GM12878 (cell line): ENCODE measurements at regions not wholly inside any gene's neighbourhood (a gene's known extent, or its start where the extent isn't known, plus 50 kb on each side); places are given as distances from the start of the nearest gene placed in this dataset.

Experiments used
- ATAC-seq: fragments of 200-7000 bp; cut with Tn5 transposase; 3 replicates; pipeline ENCODE4 v1.9.1; 2020; ENCODE audit warnings: mild to moderate bottlenecking, moderate library complexity
- BruUV-seq: library from RNA; stranded (reverse); fragments of 400-500 nt; replicated peaks from 2 replicates; lab custom pipeline; 2021; lab: Mats Ljungman, UMichigan
- CTCF ChIA-PET: fragments of 300-600 bp; sonication (Branson Sonifier 250); formaldehyde crosslinking; extraction: SDS; loops from one replicate; lab custom pipeline; 2021; ENCODE audit warnings: inconsistent platforms; lab: Yijun Ruan, JAX
- POLR2A ChIA-PET: fragments of 350-600 bp; formaldehyde crosslinking; extraction: SDS; loops from one replicate; lab custom pipeline; 2021; ENCODE audit warnings: inconsistent platforms; lab: Charles Lee
- RAD21 ChIA-PET: fragments of 300-600 bp; sonication (Branson Sonifier 250); formaldehyde crosslinking; loops from one replicate; lab custom pipeline; 2023; ENCODE audit warnings: antibody characterized with exemption; ENCODE audit not compliant: unreplicated experiment; lab: Charles Lee
- SMC1A ChIA-PET: fragments of 300-600 bp; sonication (Branson Sonifier 250); formaldehyde crosslinking; loops from one replicate; lab custom pipeline; 2023; ENCODE audit not compliant: unreplicated experiment, uncharacterized antibody; lab: Charles Lee
- DNase-seq: peaks from one replicate; pipeline ENCODE4 v3.0.0-alpha.2; 2011; ENCODE audit warnings: low read depth, low spot score
- FAIRE-seq: peaks from 3 replicates; lab custom pipeline; 2011; peaks lifted over from hg19 to GRCh38; lab: Jason Lieb, UNC
- H2AFZ ChIP-seq: 2 replicates; pipeline ENCODE4 v1.6.0; 2011; ENCODE audit warnings: low read depth, low read length, control low read depth; ENCODE audit not compliant: control insufficient read depth
- H3K27ac ChIP-seq: 2 replicates; pipeline ENCODE4 v1.5.1; 2011; ENCODE audit warnings: control low read depth; ENCODE audit not compliant: control insufficient read depth, insufficient read depth
- H3K27me3 ChIP-seq, 2 experiments: replicated peaks in 1 of 2; 2 replicates each; pipeline versions ENCODE4 v1.6.0 to v1.6.1; 2011; ENCODE audit warnings: low read length in 1 of 2; ENCODE audit not compliant: control insufficient read depth in 2 of 2, insufficient read depth in 2 of 2
- H3K36me3 ChIP-seq, 2 experiments: 2 replicates each; pipeline ENCODE4 v1.5.1; 2011; ENCODE audit warnings: low read length in 1 of 2; ENCODE audit not compliant: control insufficient read depth in 2 of 2, insufficient read depth in 2 of 2
- H3K4me1 ChIP-seq: 2 replicates; pipeline ENCODE4 v1.6.1; 2011; ENCODE audit warnings: mild to moderate bottlenecking, low read length, moderate library complexity, mixed read lengths; ENCODE audit not compliant: control insufficient read depth, insufficient read depth
- H3K4me2 ChIP-seq: 2 replicates; pipeline ENCODE4 v1.6.0; 2011; ENCODE audit warnings: control low read depth; ENCODE audit not compliant: control insufficient read depth, insufficient read depth
- H3K4me3 ChIP-seq: fragments of 200-600 bp; sonication (generic); 2 replicates; pipeline ENCODE4 v1.5.1; 2016
- H3K79me2 ChIP-seq: 2 replicates; pipeline ENCODE4 v1.6.0; 2011; ENCODE audit warnings: low read length; ENCODE audit not compliant: control insufficient read depth, insufficient read depth
- H3K9ac ChIP-seq: 2 replicates; pipeline ENCODE4 v1.8.0; 2011; ENCODE audit warnings: low read length, control low read depth, mixed read lengths; ENCODE audit not compliant: control insufficient read depth, insufficient read depth
- H3K9me3 ChIP-seq: replicated peaks from 3 replicates; pipeline ENCODE4 v1.5.1; 2011; ENCODE audit warnings: mild to moderate bottlenecking, low read length; ENCODE audit not compliant: control insufficient read depth, insufficient read depth
- H4K20me1 ChIP-seq: 2 replicates; pipeline ENCODE4 v1.6.0; 2011; ENCODE audit not compliant: control insufficient read depth, insufficient read depth
- BCL11A ChIP-seq: IDR thresholded peaks from 2 replicates; pipeline ENCODE4 v1.6.1; 2011; ENCODE audit warnings: low read depth, low read length
- CREM ChIP-seq: IDR thresholded peaks from 2 replicates; pipeline ENCODE4 v1.6.1; 2014; ENCODE audit warnings: antibody characterized with exemption, low read depth
- ESRRA ChIP-seq: IDR thresholded peaks from 2 replicates; pipeline ENCODE4 v1.6.1; 2012; ENCODE audit warnings: mild to moderate bottlenecking, low read length, improper control_type of control experiment
- IRF5 ChIP-seq: fragments of 450-650 bp; IDR thresholded peaks from 2 replicates; pipeline ENCODE4 v1.6.1; 2017; ENCODE audit warnings: borderline replicate concordance
- MXI1 ChIP-seq: fragments of 150-350 bp; IDR thresholded peaks from 2 replicates; pipeline ENCODE4 v1.6.1; 2011; ENCODE audit warnings: low read depth, mild to moderate bottlenecking, inconsistent platforms, low read length, improper control_type of control experiment
- NR2F1 ChIP-seq: fragments of 450-650 bp; conservative IDR thresholded peaks from 2 replicates; pipeline ENCODE4 v1.6.1; 2017; ENCODE audit warnings: mild to moderate bottlenecking
- RAD51 ChIP-seq: fragments of 450-650 bp; IDR thresholded peaks from 2 replicates; pipeline ENCODE4 v1.6.1; 2016; ENCODE audit warnings: moderate library complexity, mild to moderate bottlenecking, inconsistent platforms
- RUNX3 ChIP-seq: IDR thresholded peaks from 2 replicates; pipeline ENCODE4 v1.6.1; 2012; ENCODE audit warnings: low read length, inconsistent platforms
- SMAD5 ChIP-seq: IDR thresholded peaks from 2 replicates; pipeline ENCODE4 v1.6.1; 2016; ENCODE audit warnings: antibody characterized with exemption, low read depth
- SUPT20H ChIP-seq: IDR thresholded peaks from 2 replicates; pipeline ENCODE4 v1.6.1; 2011; ENCODE audit warnings: low read depth, mild to moderate bottlenecking, low read length, moderate library complexity, borderline replicate concordance; ENCODE audit not compliant: control insufficient read depth
- ZNF217 ChIP-seq: fragments of 450-650 bp; IDR thresholded peaks from 2 replicates; pipeline ENCODE4 v1.6.1; 2017; ENCODE audit warnings: antibody characterized with exemption, mild to moderate bottlenecking
- ZSCAN29 ChIP-seq: fragments of 450-650 bp; IDR thresholded peaks from 2 replicates; pipeline ENCODE4 v1.6.1; 2017; ENCODE audit warnings: mild to moderate bottlenecking, moderate library complexity
- ZZZ3 ChIP-seq: IDR thresholded peaks from 2 replicates; pipeline ENCODE4 v1.6.1; 2011; ENCODE audit warnings: low read depth; ENCODE audit not compliant: control insufficient read depth, insufficient read length
- WGBS: methylation state at CpG from one replicate; pipeline ENCODE4 v1.1.6; 2016; ENCODE audit warnings: low lambda C conversion rate; ENCODE audit not compliant: insufficient replicate concordance, insufficient coverage; ENCODE audit errors: missing lambda C conversion rate; 5-methylcytosine and 5-hydroxymethylcytosine counted together
- in situ Hi-C: fragments of 300-500 bp; cut with MboI; formaldehyde crosslinking; loops from 9 replicates; pipeline ENCODE4 v1.14.3; 2018; ENCODE audit warnings: mixed read lengths
- intact Hi-C: fragments of 100-400 bp; cut with micrococcal nuclease; formaldehyde crosslinking; loops from one replicate; pipeline ENCODE4 v1.14.2; 2022; ENCODE audit not compliant: unreplicated experiment
- TF ChIP-seq, protein P1 (sequence below): IDR thresholded peaks from 2 replicates; pipeline ENCODE4 v1.6.1; 2012; ENCODE audit warnings: improper control_type of control experiment, low read depth, low read length; ENCODE audit not compliant: insufficient replicate concordance
- TF ChIP-seq, protein P2 (sequence below): IDR thresholded peaks from 2 replicates; pipeline ENCODE4 v1.6.1; 2011; ENCODE audit warnings: borderline replicate concordance, low read depth, mild to moderate bottlenecking, moderate library complexity, mixed read lengths, low read length; ENCODE audit not compliant: insufficient read depth; ENCODE audit errors: extremely low read length
- TF ChIP-seq, protein P3 (sequence below): IDR thresholded peaks from 2 replicates; pipeline ENCODE4 v1.6.1; 2011; ENCODE audit warnings: low read depth, mild to moderate bottlenecking, low read length, moderate library complexity, borderline replicate concordance; ENCODE audit errors: extremely low read depth

DNA sequence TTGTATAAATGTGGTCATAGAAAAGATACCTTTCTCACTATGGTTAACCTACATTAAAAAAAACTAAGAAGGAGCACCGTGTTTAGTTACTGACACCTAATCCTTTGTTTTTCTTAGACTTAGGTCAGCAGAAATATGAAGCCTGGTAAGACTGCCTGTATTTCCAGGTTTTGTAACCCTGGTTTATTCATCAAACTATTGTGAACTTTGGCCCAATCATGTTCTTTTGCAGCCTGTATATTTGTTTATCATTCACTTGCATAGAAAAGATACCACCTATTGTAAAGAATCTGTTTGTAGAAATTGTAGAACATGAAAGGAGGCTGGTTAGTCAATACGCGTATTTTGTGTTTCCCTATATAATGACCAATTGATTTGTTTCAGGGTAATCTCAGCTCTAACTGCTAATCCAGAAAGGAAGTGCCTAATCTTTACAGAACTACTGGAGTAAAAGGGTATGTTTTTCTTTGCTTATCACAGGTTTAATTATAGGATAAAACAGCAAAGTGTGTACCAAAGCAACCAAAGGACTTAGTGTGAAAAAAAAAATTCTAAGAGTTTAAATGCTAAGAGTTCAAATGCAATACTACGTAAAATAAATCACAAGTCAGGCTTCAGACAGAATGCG is 103.6 kb downstream of the LURAP1L start:
- Histone ChIP-seq H3K9ac (no peak overlapping the region), H3K9me3 (no peaks in the 10 kb centered on the region), H3K4me2 (no peak overlapping the region), H3K4me3 (no peak overlapping the region), H4K20me1 (no peaks in the 10 kb centered on the region), H3K27ac (no peak overlapping the region), H3K79me2 (no peaks in the 10 kb centered on the region), H3K27me3 (no peaks in the 10 kb centered on the region), H3K36me3 (no peaks in the 10 kb centered on the region), H3K4me1 (no peaks in the 10 kb centered on the region), H2AFZ (no peak overlapping the region)
- BruUV-seq = no TSS peak
- intact Hi-C loops = no loop called here
- ATAC-seq = no peak
- SMC1A ChIA-PET = no interaction called here
- POLR2A ChIA-PET = no interaction called here
- CTCF ChIA-PET = no interaction called here
- TF ChIP-seq RUNX3 = no peak
- TF ChIP-seq MXI1 = no peak
- no peak for TF ChIP-seq ZZZ3
- no peak for TF ChIP-seq CREM
- TF ChIP-seq BCL11A = no peak
- no peak for TF ChIP-seq NR2F1
- TF ChIP-seq SUPT20H = no peak
- TF ChIP-seq ESRRA = no peak
- no peak for TF ChIP-seq ZNF217
- TF ChIP-seq, protein P1, sequence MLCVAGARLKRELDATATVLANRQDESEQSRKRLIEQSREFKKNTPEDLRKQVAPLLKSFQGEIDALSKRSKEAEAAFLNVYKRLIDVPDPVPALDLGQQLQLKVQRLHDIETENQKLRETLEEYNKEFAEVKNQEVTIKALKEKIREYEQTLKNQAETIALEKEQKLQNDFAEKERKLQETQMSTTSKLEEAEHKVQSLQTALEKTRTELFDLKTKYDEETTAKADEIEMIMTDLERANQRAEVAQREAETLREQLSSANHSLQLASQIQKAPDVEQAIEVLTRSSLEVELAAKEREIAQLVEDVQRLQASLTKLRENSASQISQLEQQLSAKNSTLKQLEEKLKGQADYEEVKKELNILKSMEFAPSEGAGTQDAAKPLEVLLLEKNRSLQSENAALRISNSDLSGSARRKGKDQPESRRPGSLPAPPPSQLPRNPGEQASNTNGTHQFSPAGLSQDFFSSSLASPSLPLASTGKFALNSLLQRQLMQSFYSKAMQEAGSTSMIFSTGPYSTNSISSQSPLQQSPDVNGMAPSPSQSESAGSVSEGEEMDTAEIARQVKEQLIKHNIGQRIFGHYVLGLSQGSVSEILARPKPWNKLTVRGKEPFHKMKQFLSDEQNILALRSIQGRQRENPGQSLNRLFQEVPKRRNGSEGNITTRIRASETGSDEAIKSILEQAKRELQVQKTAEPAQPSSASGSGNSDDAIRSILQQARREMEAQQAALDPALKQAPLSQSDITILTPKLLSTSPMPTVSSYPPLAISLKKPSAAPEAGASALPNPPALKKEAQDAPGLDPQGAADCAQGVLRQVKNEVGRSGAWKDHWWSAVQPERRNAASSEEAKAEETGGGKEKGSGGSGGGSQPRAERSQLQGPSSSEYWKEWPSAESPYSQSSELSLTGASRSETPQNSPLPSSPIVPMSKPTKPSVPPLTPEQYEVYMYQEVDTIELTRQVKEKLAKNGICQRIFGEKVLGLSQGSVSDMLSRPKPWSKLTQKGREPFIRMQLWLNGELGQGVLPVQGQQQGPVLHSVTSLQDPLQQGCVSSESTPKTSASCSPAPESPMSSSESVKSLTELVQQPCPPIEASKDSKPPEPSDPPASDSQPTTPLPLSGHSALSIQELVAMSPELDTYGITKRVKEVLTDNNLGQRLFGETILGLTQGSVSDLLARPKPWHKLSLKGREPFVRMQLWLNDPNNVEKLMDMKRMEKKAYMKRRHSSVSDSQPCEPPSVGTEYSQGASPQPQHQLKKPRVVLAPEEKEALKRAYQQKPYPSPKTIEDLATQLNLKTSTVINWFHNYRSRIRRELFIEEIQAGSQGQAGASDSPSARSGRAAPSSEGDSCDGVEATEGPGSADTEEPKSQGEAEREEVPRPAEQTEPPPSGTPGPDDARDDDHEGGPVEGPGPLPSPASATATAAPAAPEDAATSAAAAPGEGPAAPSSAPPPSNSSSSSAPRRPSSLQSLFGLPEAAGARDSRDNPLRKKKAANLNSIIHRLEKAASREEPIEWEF = no peak
- no peak for TF ChIP-seq IRF5
- TF ChIP-seq ZSCAN29 = no peak
- TF ChIP-seq, protein P2, sequence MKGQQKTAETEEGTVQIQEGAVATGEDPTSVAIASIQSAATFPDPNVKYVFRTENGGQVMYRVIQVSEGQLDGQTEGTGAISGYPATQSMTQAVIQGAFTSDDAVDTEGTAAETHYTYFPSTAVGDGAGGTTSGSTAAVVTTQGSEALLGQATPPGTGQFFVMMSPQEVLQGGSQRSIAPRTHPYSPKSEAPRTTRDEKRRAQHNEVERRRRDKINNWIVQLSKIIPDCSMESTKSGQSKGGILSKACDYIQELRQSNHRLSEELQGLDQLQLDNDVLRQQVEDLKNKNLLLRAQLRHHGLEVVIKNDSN = no peak
- no peak for TF ChIP-seq SMAD5
- TF ChIP-seq RAD51 = no peak
- TF ChIP-seq, protein P3, sequence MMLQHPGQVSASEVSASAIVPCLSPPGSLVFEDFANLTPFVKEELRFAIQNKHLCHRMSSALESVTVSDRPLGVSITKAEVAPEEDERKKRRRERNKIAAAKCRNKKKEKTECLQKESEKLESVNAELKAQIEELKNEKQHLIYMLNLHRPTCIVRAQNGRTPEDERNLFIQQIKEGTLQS = no peak
- 15% methylated on average over 5 of the region's 5 CpGs for WGBS
- RAD21 ChIA-PET = no interaction called here
- in situ Hi-C loops = no loop called here
- DNase-seq = no peak
- no peak for FAIRE-seq
